ENCODE measurements at regions not wholly inside any gene's neighbourhood (a gene's known extent, or its start where the extent isn't known, plus 50 kb on each side); places are given as distances from the start of the nearest gene placed in this dataset.

GRCh38 chr10:8726779-8727084 is 672.2 kb downstream of the GATA3 start:
- FAIRE-seq: no peak

DNA sequence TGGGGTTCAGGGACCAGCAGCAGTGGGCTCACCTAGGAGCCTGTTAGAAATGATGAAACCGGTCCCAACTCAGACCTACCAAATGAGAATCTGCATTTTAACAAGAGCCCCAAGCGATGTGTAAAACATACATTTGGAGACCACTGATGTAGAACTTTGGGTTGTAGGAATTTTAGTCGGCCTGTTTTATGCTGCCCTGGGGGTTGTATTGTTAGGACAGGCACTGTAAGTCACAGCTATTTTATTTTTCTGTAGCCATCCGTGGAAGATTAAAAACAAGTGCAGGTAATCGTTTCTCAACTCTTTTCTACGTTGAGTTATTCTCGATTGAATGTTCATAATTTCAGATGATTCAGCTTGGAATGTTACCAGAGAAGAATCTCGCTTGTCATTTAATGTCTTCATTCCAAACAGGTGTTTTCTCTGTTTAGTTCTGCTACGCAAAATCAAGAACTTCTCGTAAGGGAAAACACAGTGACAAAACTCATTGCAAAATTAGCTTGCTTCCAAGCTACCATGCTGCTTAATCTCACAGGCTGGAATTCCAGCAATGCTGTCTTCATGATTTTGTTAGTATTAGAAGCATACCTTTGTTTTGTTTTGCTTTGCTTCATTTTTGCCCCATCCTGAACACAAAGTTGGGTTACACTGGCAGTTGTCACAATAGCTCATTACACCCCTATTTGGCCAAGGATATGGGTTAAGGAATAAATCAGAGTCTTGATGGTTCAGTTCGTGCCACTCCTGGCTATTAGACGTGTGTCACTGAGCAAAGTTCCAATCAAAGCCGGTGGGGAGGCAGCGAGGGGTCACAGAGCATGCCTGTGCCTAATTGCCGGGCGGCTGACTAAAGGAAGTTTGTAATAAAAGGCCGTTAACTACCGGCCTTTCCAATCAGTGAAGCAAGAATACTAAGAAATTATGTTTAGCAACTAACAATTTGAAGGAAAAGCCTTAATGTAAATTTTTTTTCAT is 676.9 kb downstream of the GATA3 start:
- no peak for FAIRE-seq

- no peak for FAIRE-seq
Measured at GRCh38 chr10:8738987-8739386, 684.5 kb downstream of the GATA3 start.

- no peak for FAIRE-seq
Measured at GRCh38 chr10:8752146-8752843, 697.8 kb downstream of the GATA3 start.

DNA sequence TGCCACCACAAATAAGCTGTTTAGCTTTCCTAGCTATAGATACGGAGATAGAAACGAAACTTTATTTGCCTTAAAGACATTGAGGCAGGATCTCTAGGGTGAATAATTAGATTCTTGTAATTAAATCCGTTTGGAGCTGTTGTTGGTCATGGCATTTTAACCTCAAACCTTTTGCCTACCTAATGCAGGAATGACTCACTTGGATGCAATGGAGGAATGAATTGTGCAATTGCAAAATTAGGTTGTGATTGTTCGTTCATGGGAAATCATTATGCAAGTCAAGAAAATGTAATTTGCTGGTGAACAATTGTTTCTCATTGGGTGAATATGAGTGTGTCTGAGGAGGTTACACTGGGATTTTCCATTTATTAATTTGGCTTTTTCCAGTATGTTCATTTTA is 703.5 kb downstream of the GATA3 start:
- FAIRE-seq: no peak

- FAIRE-seq: no peak
Measured at GRCh38 chr10:8766899-8767298, 712.4 kb downstream of the GATA3 start.

GRCh38 chr10:8767591-8767990 is 713.1 kb downstream of the GATA3 start:
- FAIRE-seq: no peak

DNA sequence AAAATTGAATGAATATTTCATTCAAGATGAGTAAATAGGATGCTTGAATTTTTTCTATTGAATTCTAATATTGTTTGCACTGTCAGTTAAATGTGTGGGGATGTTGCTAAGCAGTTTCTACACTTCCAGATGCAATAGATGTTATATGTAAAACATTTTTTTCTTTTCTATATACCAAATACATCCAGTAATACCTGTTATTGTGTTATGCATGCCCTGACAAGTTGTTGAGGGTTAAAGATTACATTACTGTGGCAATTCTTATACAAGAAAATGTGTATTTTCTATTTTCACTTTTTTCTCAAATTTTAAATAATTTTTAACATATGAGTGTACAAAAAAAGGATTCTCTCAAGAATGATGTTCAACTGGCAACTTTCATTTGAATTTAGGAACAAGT is 713.9 kb downstream of the GATA3 start:
- no peak for FAIRE-seq

- no peak for FAIRE-seq
Measured at GRCh38 chr10:8768852-8769251, 714.4 kb downstream of the GATA3 start.

- no peak for FAIRE-seq
Measured at GRCh38 chr10:8776926-8777622, 722.6 kb downstream of the GATA3 start.

- FAIRE-seq: no peak
Measured at GRCh38 chr10:8778713-8779112, 724.2 kb downstream of the GATA3 start.

- no peak for FAIRE-seq
Measured at GRCh38 chr10:8787649-8788048, 733.2 kb downstream of the GATA3 start.

DNA sequence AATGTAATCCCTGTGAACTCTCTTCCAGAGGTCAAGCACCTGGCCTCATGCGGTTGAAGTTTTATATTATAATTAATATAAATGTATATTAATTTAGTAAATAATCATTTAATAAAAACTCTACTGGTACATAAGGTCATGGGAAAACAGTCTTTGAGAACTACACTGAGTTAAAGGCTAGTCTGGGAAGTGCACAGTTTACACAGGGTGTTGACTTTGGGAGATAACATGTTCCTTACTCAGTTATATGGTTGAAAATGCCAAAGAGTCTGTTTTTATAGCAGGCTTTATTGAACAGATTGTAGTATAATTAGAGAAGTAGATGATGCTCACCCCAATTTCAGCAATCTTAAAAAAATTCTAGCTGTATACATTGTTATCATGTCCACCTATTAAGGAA is 735.9 kb downstream of the GATA3 start:
- FAIRE-seq: no peak

GRCh38 chr10:8794860-8795259 is 740.4 kb downstream of the GATA3 start:
- FAIRE-seq: no peak

- FAIRE-seq: no peak
Measured at GRCh38 chr10:8800426-8800825, 745.9 kb downstream of the GATA3 start.

GRCh38 chr10:8803992-8804391 is 749.5 kb downstream of the GATA3 start:
- FAIRE-seq: no peak

GRCh38 chr10:8810677-8811076 is 756.2 kb downstream of the GATA3 start:
- no peak for FAIRE-seq

- FAIRE-seq: no peak
Measured at GRCh38 chr10:8811201-8811600, 756.7 kb downstream of the GATA3 start.

DNA sequence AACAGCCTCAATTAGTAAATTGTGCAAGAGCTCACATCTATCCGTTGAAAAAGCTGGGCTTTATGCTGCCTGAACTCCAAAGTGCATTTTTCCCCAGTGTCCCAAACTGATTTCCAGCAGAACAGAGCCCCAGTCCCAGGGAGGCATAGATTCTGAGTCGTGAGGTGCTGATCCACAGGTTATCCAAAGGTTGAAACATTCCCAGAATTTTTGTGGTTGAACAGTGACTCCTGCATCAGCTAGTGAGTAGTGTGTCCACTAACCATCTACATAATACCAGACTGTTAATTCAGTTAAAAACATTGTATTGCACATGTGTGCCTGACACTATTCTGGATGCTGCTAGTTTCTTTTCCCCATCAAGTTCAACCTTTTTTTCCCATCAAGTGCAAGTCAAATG is 761.5 kb downstream of the GATA3 start:
- FAIRE-seq: no peak

DNA sequence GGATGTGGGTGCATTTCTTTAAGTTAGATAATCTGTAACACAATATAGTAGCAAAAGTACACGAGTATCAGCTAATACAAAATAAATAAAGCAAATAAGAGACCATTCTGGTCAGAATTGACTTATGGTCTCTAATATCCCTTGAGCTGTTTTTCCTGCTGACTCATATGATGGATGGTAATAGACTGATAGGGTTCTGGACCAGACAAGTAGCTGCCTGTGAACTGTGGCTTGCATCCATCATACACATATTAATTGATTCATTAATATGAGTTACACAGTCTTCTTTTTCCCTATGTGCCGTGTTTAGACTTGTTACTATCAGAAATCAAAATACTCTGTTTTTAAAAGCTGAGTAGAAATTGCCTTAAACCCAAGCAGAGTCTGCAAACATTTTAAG is 762.8 kb downstream of the GATA3 start:
- FAIRE-seq: no peak

DNA sequence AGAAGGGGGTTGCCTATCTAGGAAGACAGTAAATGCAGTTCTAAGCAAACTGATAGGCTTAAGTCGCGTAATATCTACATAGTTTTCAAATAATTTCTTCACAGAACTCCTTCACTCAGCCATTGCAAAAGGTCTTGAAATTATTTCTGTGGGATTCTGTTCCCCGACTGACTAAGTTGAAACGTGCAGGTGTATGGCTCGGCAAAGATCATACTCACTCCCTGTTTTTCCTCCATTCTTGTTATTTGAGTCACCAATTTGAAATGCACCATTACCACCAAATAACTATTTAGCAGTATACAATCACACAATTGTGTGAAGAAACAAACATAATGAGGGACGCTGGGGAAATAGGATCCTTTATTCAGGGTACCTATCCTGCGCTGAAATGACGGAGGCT is 771.1 kb downstream of the GATA3 start:
- FAIRE-seq: no peak

- FAIRE-seq: no peak
Measured at GRCh38 chr10:8829592-8829991, 775.1 kb downstream of the GATA3 start.

DNA sequence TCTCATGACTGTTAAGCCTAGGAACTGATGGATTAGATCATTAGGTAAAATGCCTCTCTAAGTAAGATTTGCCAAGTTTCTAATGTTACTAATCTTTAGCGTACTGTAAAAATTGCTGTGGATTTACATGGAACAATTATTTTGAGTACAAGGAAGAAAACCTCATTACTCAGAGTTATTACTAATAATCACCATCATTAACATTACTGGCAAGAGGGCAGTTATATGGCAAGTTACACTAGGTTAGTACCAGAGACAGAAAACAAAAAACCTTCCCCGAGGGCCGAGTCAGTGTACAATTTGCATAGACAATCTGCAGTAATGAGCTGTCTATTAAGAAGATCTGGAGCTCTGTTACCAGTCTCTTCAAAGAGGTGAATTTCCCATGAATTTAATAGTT is 775.6 kb downstream of the GATA3 start:
- FAIRE-seq: no peak

DNA sequence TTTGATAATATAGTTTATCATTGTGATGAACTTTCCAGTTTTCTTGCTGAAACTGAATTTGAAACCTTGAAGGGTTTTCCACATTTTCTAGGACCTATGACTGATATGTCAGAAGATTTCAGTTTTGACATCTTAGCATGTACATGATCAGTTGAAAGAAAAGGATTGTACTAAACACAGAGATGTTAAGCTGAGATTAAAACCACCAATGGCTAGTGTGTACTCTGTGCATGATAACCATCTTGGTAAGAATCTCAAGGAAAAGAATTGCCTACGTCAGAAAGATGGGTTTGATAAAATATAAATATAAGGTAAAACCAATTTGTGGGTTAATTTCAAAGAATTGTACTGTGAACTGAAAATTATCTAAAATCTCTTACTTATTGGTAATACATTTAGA is 776.4 kb downstream of the GATA3 start:
- no peak for FAIRE-seq
